Activated CD8-positive, alpha-beta memory T cell treated with anti-CD3 and anti-CD28 coated beads for 4 hours (primary cell): ENCODE measurements at regions not wholly inside any gene's neighbourhood (a gene's known extent, or its start where the extent isn't known, plus 50 kb on each side); places are given as distances from the start of the nearest gene placed in this dataset.

ENCODE experiments used
- DNase-seq, 2 donors: peaks; one replicate each; pipeline ENCODE4 v3.0.0-alpha.2; 2020; ENCODE audit warnings: low read depth in 2 of 2

DNA sequence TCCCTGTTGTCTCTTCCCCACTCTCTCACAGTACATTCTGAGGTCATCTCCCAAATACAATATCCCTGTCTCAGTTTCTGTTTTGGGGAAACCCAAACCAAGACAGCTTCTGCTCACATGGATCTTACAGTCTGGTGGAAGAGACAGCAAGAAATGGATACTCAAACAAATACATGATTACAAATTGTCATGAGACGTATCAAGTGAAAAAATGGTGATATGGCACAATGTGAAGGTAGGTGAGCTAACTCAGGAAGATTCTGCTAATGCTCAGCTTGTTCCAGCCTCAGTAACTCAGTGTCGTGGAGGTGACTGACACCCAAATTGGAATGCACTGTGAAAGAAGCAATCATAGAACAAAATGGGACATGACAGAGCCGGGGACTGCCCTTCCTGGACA, 68.3 kb downstream of the CHST1 start:
- no peak for DNase-seq

- DNase-seq, result no peak
Measured at GRCh38 chr11:45596571-45596970, 68.9 kb downstream of the CHST1 start.

DNA sequence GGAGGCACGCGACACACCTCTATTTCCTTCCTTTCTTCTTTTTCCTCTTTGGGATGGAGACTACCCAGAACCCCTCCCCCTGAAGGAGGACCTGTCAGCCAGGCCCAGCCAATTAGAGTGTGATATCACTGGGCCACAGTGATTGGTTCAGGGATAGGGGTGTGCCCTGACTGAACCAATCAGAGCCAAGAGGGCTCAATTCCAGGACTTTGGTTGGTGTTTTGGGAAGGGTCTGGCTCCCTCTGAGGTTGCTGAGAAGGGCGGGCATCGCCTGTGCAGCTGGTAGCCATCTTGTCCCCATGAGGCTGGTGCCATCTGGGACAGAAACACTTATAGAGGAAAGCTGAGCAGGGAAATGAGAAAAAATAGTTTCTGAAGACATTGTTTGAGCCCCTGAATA, 71.4 kb downstream of the CHST1 start:
- no peak for DNase-seq

DNA sequence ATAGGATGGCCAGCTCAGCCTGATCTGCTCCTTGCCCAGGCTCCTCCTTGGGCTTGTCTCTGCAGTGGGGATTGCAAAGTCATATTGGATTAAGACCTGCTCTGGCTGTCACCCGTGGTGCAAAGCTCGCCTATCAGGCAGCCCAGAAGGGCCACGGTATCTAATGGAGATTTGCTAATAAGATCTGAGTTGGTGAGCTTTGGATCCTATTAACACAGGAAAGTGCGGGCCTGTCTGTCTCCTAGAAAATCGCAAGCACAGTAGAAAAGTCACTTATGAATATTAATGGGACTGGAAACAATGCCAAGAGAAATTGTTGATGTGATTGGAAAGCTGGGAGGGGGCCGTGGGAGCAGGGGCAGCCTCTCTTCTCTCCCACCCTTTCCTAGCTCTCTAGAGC, 72.8 kb downstream of the CHST1 start:
- DNase-seq, result no peak

DNA sequence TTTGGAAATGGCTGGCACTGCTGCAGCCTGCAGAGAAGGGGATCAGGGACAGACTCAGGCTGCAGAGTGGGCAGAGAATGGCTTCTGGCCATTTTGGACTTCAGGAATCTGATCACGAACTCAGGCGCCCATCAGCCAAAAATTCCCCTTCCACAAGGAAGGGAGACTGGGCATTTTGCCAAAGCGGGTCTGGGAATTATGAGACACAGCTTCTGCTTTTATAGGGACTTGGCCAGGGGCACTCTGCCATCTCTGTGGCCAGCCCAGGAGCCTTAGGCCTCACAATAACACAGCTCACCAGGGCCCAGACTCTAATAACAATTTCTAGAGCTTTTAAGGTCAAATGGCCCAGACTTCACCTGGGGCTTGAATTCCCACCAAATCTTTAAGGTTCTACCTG, 74.7 kb downstream of the CHST1 start:
- DNase-seq, result no peak

- DNase-seq, result no peak
Measured at GRCh38 chr11:45585205-45585604, 80.2 kb downstream of the CHST1 start.

DNA sequence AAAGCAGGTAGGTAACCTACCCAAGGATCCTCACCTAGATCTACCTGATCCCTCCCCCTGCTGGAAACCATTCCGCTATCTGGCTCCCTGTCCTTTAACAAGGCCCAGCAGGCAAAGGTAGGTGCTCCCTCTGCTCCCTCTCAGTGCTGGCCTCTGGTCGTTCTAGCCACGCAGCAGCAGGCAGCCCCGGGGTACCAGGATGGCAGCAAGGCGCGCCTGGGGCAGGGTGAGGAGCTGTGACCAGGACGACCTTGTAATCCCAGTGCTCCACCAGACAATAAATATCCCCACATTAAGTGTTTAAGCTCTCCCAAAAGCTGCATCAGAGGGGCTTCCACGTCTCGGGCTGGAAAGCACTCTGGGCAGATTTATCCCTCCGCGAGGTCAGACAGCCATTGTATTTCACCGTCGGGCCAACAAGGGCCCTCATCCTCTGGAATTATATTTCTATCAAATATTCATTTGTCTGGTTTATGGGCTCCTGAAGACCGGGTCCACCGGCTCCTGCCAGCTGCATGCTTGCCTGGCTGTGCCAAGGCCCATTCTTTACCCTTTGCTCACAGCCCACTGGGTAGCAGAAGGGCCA, 81.3 kb downstream of the CHST1 start:
- DNase-seq, result no peak

GRCh38 chr11:45580399-45580798, 85.0 kb downstream of the CHST1 start:
- no peak for DNase-seq

DNA sequence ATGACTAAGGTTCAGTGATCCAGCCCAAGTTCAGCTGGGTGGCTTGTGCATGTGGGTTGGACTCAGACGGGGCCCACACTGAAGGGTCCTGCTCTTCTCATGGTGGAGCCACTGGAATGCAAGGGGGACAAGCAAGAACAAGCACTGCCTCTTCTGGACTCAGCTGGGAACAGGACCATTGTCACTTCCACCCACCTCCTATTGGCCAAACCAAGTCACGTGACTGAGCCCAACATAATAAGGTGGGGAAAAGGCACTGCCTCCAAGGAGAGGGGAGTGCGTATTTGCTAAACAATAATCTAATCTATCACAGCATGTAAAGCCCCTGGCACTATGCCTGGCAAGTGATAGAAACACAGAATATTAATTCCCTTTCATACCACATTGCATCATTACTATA, 87.1 kb downstream of the CHST1 start:
- DNase-seq, result no peak

DNA sequence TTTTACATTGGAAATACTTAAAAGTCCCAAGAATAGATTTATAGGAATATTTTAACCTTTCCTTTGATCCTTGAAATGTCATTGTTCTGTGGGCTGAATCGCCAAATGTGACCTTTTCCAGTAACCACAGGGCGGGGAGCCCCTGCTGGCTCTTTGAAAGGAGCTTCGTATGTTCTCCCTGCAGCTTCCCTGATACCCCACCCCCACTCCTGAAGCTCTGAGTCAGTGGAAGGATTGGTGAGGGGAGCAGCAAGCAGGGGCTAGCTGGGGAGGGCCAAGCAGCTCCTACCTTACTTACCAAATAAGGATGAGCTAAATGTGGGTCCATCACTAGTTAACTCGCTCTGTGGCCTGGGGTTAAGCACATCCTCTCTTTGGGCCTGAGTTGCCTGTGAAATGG, 87.7 kb downstream of the CHST1 start:
- DNase-seq, result no peak

GRCh38 chr11:45576461-45577215, 88.8 kb downstream of the CHST1 start:
- no peak for DNase-seq

DNA sequence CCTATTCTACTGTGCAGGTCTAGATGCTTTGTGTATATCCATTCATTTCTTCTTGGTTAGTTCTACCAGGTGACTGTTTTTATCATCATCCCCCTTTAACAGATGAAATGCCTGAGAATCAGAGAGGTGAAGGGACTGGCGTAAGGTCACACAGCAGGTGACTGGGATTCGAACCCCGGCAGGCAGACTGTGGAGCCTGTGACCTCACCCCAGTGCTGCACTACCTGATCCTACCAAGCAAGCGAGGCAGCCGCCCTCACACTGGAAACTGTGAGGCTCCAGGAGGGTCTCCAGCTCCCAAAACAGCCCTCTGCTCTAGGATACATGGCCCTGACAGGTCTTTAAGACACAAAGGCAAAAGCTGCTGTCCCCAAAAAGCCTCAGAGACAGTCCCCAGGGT, 91.7 kb downstream of the CHST1 start:
- DNase-seq, result no peak

- no peak for DNase-seq
Measured at GRCh38 chr11:45572354-45573123, 92.9 kb downstream of the CHST1 start.

GRCh38 chr11:45569776-45570175, 95.6 kb downstream of the CHST1 start:
- DNase-seq, result no peak

DNA sequence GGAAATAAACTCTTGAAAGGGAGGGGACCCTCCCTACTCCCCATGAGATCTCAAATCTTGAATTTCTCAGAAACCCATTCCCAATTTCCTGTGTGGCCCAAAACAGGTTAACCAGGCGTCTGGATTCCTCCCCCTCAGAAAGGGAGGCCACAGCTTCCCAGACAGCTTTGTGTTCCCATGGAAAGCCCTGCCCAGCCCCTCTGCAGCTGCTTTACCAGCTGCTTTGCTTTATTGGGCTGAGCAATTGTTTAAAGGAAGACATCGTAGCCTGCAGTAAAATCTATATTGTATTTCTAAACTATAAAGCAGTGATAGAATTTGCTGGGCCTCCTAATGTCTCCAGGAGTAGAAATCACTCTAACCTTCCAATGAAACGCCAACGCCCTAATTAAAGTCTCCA, 97.4 kb downstream of the CHST1 start:
- no peak for DNase-seq

- no peak for DNase-seq
Measured at GRCh38 chr11:45565446-45565988, 99.9 kb downstream of the CHST1 start.

GRCh38 chr11:45563810-45564209, 101.6 kb downstream of the CHST1 start:
- DNase-seq, result no peak

- DNase-seq, result no peak
Measured at GRCh38 chr11:45563171-45563570, 102.3 kb downstream of the CHST1 start.

- no peak for DNase-seq
Measured at GRCh38 chr11:45560913-45561281, 104.5 kb downstream of the CHST1 start.

GRCh38 chr11:45560155-45560912, 105.1 kb downstream of the CHST1 start:
- no peak for DNase-seq

DNA sequence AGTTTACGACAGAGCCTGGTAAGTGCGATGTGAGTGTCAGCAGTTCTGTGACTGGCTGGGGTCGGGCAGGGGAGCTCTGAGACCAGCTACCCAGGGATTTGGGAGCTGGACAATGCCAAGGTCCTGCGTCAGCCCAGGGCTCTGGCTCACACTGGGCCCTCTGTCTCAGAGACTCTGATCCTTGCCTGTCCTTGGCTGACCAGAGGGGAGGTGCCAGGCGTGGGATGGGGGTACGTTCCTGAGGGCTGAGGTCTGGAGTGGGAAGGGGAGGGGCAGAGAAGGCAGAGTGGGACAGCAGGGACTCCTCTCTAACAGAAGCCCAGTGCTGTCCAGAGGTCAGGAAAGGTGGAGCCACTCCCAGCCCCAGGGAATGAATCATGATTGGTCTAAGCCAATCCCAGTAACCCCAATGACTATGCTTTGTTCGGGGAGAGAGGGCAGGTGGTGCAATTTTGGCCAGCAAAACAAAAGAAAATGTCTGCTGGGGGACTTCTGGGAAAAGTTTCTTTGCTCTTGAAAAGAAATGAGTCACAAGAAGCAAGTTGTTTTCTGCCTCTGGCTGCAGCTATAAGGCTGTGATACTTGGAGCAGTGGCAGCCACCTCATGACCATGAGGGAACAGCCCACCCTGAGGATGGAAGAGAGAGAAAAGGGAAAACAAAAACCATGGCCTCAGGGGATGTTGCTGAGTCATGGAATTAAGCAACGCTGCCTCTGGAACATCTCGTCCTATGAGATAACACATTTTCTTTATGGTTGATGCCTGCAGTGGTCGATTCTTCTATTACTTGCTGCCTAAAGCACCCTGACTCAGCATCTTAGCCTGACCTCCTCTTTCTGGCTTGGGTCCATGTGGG, 108.3 kb downstream of the CHST1 start:
- no peak for DNase-seq
